ENCODE measurements at regions not wholly inside any gene's neighbourhood (a gene's known extent, or its start where the extent isn't known, plus 50 kb on each side); places are given as distances from the start of the nearest gene placed in this dataset.

DNA sequence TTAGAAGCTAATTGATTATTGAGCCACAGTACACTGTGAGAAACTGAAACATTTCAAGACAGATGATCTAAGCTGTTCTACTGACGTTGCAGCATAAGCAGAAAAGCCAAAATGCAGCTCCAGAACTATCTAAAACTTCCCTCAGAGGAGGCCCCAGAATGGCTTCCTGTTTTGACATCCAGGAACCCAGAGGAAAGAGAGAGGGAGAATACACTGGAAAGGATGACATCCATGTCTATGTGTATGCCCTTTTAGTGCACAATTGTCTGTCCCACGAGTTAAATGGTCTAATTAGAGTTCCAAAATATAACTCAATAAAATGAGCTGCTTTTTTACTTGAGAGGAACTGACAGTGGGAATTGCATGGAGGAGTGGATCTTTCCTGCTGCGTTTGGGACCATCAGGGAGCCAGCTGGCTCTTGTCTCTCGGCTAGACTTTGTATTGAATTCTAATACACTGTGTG is 688.1 kb downstream of the ZNF385D start:
- no peak for DNase-seq (ENCODE audit: low read depth in 1 of 2, low spot score in 2 of 2)
- Histone ChIP-seq H3K27me3 (replicated peaks) (no peaks in the 10 kb centered on the region), H3K4me1 (replicated peaks) (no peaks in the 10 kb centered on the region), H3K9me3 (replicated peaks) (0 out of 2 replicates have a peak, but pooled peaks cover 2% of the 10 kb centered on the region), H3K4me3 (no peak overlapping the region), H3K27ac (no peak overlapping the region), H3K36me3 (no peaks in the 10 kb centered on the region)

DNA sequence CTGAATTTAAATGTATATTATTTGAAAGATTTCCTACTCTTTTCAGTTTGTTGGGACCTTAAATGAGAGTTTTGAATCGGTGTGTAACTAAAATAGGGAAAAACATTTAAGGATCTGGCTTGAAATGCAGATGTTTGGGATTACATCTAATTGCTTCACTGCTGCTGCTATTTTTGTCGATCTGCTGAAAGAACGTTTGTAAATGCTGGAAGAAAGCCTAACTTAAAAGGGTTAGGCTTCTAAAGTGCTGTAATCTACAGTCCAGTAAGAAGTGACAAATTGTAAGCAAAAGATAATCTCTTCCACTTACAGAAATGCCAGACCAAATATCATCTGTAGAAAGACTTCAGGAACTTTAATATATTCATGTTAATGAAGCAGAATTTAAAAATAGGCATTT is 691.6 kb downstream of the ZNF385D start:
- H3K4me1 ChIP-seq (replicated peaks), result no peaks in the 10 kb centered on the region
- H3K27ac ChIP-seq, result no peak overlapping the region
- DNase-seq (ENCODE audit: low read depth in 1 of 2, low spot score in 2 of 2), result no peak
- H3K36me3 ChIP-seq, result no peaks in the 10 kb centered on the region
- H3K9me3 ChIP-seq (replicated peaks), result 0 out of 2 replicates have a peak, but pooled peaks cover 5% of the 10 kb centered on the region
- no peaks in the 10 kb centered on the region for H3K27me3 ChIP-seq (replicated peaks)
- no peak overlapping the region for H3K4me3 ChIP-seq

- Histone ChIP-seq H3K4me3 (no peak overlapping the region), H3K27ac (no peak overlapping the region), H3K27me3 (replicated peaks) (no peaks in the 10 kb centered on the region), H3K4me1 (replicated peaks) (no peaks in the 10 kb centered on the region), H3K9me3 (replicated peaks) (0 out of 2 replicates have a peak, but pooled peaks cover 3% of the 10 kb centered on the region), H3K36me3 (no peaks in the 10 kb centered on the region)
- DNase-seq (ENCODE audit: low read depth in 1 of 2, low spot score in 2 of 2), result no peak
Observed at GRCh38 chr3:21056293-21056692, 694.7 kb downstream of the ZNF385D start.

GRCh38 chr3:21055015-21055414 is 696.0 kb downstream of the ZNF385D start:
- H3K36me3 ChIP-seq, result no peaks in the 10 kb centered on the region
- no peaks in the 10 kb centered on the region for H3K4me1 ChIP-seq (replicated peaks)
- H3K27ac ChIP-seq, result no peak overlapping the region
- H3K27me3 ChIP-seq (replicated peaks), result no peaks in the 10 kb centered on the region
- no peak overlapping the region for H3K4me3 ChIP-seq
- H3K9me3 ChIP-seq (replicated peaks), result 0 out of 2 replicates have a peak, but pooled peaks cover 3% of the 10 kb centered on the region
- no peak for DNase-seq (ENCODE audit: low read depth in 1 of 2, low spot score in 2 of 2)

DNA sequence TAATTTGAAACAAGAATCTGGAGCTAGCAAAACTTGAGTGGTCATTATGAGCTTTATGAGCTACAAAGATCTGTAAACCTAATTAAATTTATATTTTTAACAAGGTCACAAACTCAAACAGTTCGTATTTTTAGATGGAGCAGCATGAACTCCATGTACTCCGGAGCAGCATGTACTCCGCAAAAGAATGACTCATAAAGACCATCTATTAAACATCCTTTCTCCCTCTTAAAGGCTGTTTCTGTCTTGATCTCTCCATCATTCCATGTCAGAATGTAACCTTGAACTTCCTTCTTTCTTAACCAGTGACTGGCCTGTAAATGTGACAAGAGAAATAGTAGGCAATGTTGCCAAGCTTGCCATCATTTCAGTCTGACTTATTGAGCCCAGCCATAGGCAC is 696.9 kb downstream of the ZNF385D start:
- Histone ChIP-seq H3K9me3 (replicated peaks) (0 out of 2 replicates have a peak, but pooled peaks cover 3% of the 10 kb centered on the region), H3K4me3 (no peak overlapping the region), H3K27ac (no peak overlapping the region), H3K4me1 (replicated peaks) (no peaks in the 10 kb centered on the region), H3K36me3 (no peaks in the 10 kb centered on the region), H3K27me3 (replicated peaks) (no peaks in the 10 kb centered on the region)
- DNase-seq (ENCODE audit: low read depth in 1 of 2, low spot score in 2 of 2), result no peak

- Histone ChIP-seq H3K27me3 (replicated peaks) (no peaks in the 10 kb centered on the region), H3K36me3 (no peaks in the 10 kb centered on the region), H3K4me1 (replicated peaks) (no peaks in the 10 kb centered on the region), H3K27ac (no peak overlapping the region), H3K9me3 (replicated peaks) (no peaks in the 10 kb centered on the region), H3K4me3 (no peak overlapping the region)
- no peak for DNase-seq (ENCODE audit: low read depth in 1 of 2, low spot score in 2 of 2)
Observed at GRCh38 chr3:21049334-21050062, 701.5 kb downstream of the ZNF385D start.

DNA sequence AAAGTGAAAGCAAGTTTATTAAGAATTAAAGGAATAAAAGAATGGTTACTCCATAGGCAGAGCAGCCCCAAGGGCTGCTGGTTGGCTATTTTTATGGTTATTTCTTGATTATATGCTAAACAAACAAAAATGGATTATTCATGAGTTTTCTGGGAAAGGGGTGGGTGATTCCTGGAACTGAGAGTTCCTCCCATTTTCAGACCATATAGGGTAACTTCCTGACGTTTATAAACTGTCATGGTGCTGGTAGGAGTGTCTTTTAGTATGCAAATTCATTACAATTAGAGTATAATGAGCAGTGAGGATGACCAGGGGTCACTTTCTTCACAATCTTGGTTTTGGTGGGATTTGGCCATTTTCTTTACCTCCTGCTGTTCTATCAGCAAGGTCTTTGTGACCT is 707.9 kb downstream of the ZNF385D start:
- DNase-seq (ENCODE audit: low read depth in 1 of 2, low spot score in 2 of 2), result no peak
- no peak overlapping the region for H3K4me3 ChIP-seq
- no peaks in the 10 kb centered on the region for H3K9me3 ChIP-seq (replicated peaks)
- H3K4me1 ChIP-seq (replicated peaks), result no peaks in the 10 kb centered on the region
- no peaks in the 10 kb centered on the region for H3K36me3 ChIP-seq
- no peaks in the 10 kb centered on the region for H3K27me3 ChIP-seq (replicated peaks)
- no peak overlapping the region for H3K27ac ChIP-seq

DNA sequence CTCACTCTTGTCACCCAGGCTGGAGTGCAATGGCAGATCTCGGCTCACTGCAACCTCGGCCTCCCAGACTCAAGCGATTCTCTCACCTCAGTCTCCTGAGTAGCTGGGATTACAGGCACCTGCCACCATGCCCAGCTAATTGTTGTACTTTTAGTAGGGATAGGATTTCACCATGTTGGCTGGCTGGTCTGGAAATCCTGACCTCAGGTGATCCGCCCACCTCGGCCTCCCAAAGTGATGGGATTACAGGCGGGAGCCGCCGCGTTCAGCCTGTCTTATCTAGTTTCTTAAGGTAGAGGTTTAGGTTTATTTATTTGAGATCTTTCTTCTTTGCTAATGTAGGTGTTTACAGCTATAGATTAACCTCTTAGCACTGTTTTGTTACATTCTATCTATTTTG is 708.8 kb downstream of the ZNF385D start:
- no peak overlapping the region for H3K4me3 ChIP-seq
- no peak for DNase-seq (ENCODE audit: low read depth in 1 of 2, low spot score in 2 of 2)
- no peaks in the 10 kb centered on the region for H3K27me3 ChIP-seq (replicated peaks)
- H3K36me3 ChIP-seq, result no peaks in the 10 kb centered on the region
- H3K4me1 ChIP-seq (replicated peaks), result no peaks in the 10 kb centered on the region
- no peaks in the 10 kb centered on the region for H3K9me3 ChIP-seq (replicated peaks)
- no peak overlapping the region for H3K27ac ChIP-seq

- H3K4me1 ChIP-seq (replicated peaks), result no peaks in the 10 kb centered on the region
- no peak overlapping the region for H3K4me3 ChIP-seq
- DNase-seq (ENCODE audit: low read depth in 1 of 2, low spot score in 2 of 2), result no peak
- no peak overlapping the region for H3K27ac ChIP-seq
- H3K9me3 ChIP-seq (replicated peaks), result no peaks in the 10 kb centered on the region
- H3K27me3 ChIP-seq (replicated peaks), result no peaks in the 10 kb centered on the region
- no peaks in the 10 kb centered on the region for H3K36me3 ChIP-seq
Observed at GRCh38 chr3:21041621-21042020, 709.4 kb downstream of the ZNF385D start.

DNA sequence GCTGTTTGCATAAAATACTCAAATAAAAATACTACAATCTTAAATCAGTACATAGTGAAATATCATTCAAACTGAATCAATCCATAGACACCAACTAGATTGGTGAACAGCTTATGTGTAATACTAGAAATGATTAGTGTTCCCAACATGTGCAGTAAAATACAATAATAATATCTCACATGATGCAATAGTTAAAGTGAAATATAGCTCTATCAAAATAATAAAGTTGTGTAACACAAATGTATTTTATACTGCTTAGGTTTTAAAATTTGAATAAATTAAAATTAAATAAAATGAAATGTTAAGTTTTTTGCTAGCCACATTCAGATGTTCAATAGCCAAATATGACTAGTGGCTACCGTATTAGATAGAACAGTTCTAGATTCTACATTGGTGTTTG is 714.1 kb downstream of the ZNF385D start:
- no peak for DNase-seq (ENCODE audit: low read depth in 1 of 2, low spot score in 2 of 2)
- no peaks in the 10 kb centered on the region for H3K27me3 ChIP-seq (replicated peaks)
- H3K27ac ChIP-seq, result no peak overlapping the region
- H3K36me3 ChIP-seq, result no peaks in the 10 kb centered on the region
- no peaks in the 10 kb centered on the region; the same call in 1 of the 2 replicates for H3K9me3 ChIP-seq (replicated peaks)
- H3K4me1 ChIP-seq (replicated peaks), result no peaks in the 10 kb centered on the region
- H3K4me3 ChIP-seq, result no peak overlapping the region

- H3K27me3 ChIP-seq (replicated peaks), result no peaks in the 10 kb centered on the region
- H3K4me1 ChIP-seq (replicated peaks), result no peaks in the 10 kb centered on the region
- H3K27ac ChIP-seq, result no peak overlapping the region
- H3K36me3 ChIP-seq, result no peaks in the 10 kb centered on the region
- H3K9me3 ChIP-seq (replicated peaks), result no peaks in the 10 kb centered on the region
- no peak overlapping the region for H3K4me3 ChIP-seq
- DNase-seq (ENCODE audit: low read depth in 1 of 2, low spot score in 2 of 2), result no peak
Observed at GRCh38 chr3:21028412-21028811, 722.6 kb downstream of the ZNF385D start.

- Histone ChIP-seq H3K4me1 (replicated peaks) (no peaks in the 10 kb centered on the region), H3K27ac (no peak overlapping the region), H3K4me3 (no peak overlapping the region), H3K36me3 (no peaks in the 10 kb centered on the region), H3K9me3 (replicated peaks) (no peaks in the 10 kb centered on the region), H3K27me3 (replicated peaks) (no peaks in the 10 kb centered on the region)
- DNase-seq (ENCODE audit: low read depth in 1 of 2, low spot score in 2 of 2), result no peak
Observed at GRCh38 chr3:21024563-21024962, 726.4 kb downstream of the ZNF385D start.

DNA sequence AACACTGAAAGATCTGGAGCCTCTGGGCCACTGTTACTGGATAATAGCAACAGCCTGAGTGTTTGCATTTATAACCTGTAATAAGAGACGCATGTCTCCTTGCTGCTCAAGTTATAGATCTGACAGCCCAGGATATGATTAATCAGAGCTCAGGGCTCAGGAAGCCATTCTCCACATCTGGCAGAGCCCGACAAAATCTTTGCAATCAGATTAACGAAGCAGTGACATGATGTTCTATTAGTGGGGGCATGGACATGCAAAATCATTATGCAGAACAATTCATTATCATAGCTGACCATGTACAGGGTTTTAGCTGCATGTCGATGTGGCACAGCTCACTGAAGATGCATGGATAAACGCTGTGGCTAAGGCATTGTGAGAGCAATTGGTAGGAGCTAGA is 730.3 kb downstream of the ZNF385D start:
- H3K27ac ChIP-seq, result no peak overlapping the region
- H3K4me1 ChIP-seq (replicated peaks), result no peaks in the 10 kb centered on the region
- H3K36me3 ChIP-seq, result no peaks in the 10 kb centered on the region
- no peak for DNase-seq (ENCODE audit: low read depth in 1 of 2, low spot score in 2 of 2)
- H3K4me3 ChIP-seq, result no peak overlapping the region
- H3K27me3 ChIP-seq (replicated peaks), result no peaks in the 10 kb centered on the region
- H3K9me3 ChIP-seq (replicated peaks), result no peaks in the 10 kb centered on the region

DNA sequence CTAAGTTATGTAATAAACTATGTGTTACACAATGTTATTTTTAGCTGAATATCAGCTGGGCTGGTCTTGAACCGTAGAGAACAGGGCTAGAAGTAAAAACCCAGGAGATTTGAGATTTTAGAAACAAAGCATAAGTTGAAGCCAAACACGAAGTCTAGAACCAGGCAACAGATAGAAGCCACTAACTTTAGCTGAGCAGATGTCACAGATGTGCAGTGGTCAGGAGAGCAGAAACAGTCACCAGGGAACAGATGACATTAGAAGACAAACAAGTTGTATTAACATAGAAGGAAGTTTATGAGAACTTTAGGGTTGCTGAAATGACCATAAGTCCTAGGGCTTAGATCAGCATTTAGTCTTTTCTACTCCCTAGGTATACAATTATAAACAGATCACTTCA is 731.0 kb downstream of the ZNF385D start:
- H3K27ac ChIP-seq, result no peak overlapping the region
- H3K4me3 ChIP-seq, result no peak overlapping the region

More for the DNA sequence above, 731.0 kb downstream of the ZNF385D start:
- DNase-seq (ENCODE audit: low read depth in 1 of 2, low spot score in 2 of 2), result no peak
- Histone ChIP-seq H3K27me3 (replicated peaks) (no peaks in the 10 kb centered on the region), H3K4me1 (replicated peaks) (no peaks in the 10 kb centered on the region), H3K36me3 (no peaks in the 10 kb centered on the region), H3K9me3 (replicated peaks) (no peaks in the 10 kb centered on the region)

All from SJSA1 (cell line).